Lower lobe of right lung (tissue), 2 donors: ENCODE measurements at regions not wholly inside any gene's neighbourhood (a gene's known extent, or its start where the extent isn't known, plus 50 kb on each side); places are given as distances from the start of the nearest gene placed in this dataset.

ENCODE experiments used
- ATAC-seq, 2 donors: fragments of 200-7000 bp; cut with Tn5 transposase; one replicate each; pipeline ENCODE4 v1.9.1; 2020 to 2022; ENCODE audit warnings: mild to moderate bottlenecking in 2 of 2, moderate library complexity in 2 of 2
- DNase-seq: peaks from one replicate; pipeline ENCODE4 v3.0.0-alpha.2; 2020
- H3K27ac ChIP-seq: fragments of 200-600 bp; one replicate; pipeline ENCODE4 v1.8.0; 2022
- H3K27me3 ChIP-seq: fragments of 200-600 bp; one replicate; pipeline ENCODE4 v1.8.0; 2022; ENCODE audit warnings: low read depth
- H3K36me3 ChIP-seq: fragments of 200-600 bp; one replicate; pipeline ENCODE4 v1.8.0; 2022; ENCODE audit warnings: mild to moderate bottlenecking
- H3K4me1 ChIP-seq: fragments of 200-600 bp; one replicate; pipeline ENCODE4 v1.8.0; 2022
- H3K4me3 ChIP-seq: fragments of 200-600 bp; one replicate; pipeline ENCODE4 v1.8.0; 2022; ENCODE audit warnings: mild to moderate bottlenecking
- H3K9me3 ChIP-seq: fragments of 200-600 bp; one replicate; pipeline ENCODE4 v1.8.0; 2022
- CTCF ChIP-seq: fragments of 200-600 bp; IDR thresholded peaks from one replicate; pipeline ENCODE4 v1.8.0; 2022; ENCODE audit warnings: antibody characterized with exemption, mild to moderate bottlenecking
- intact Hi-C: fragments of 100-400 bp; cut with DNase I; formaldehyde crosslinking; loops from one replicate; pipeline ENCODE4 v1.11.0; 2022
- donor health status: DM: no; HTN: yes; CAD: no; lungs with severe emphysema.

GRCh38 chr13:86445206-86445605 is 646.0 kb upstream of the SLITRK6 start:
- intact Hi-C loops: no loop called here

GRCh38 chr13:86445672-86446071 is 646.5 kb upstream of the SLITRK6 start:
- Histone ChIP-seq H3K4me1 (no peaks in the 10 kb centered on the region), H3K36me3 (no peaks in the 10 kb centered on the region), H3K27me3 (no peaks in the 10 kb centered on the region), H3K4me3 (no peak overlapping the region), H3K9me3 (no peaks in the 10 kb centered on the region), H3K27ac (no peak overlapping the region)
- DNase-seq: no peak
- TF ChIP-seq CTCF: no peak
- no peak for ATAC-seq
- intact Hi-C loops: no loop called here

More at GRCh38 chr13:86445206-86445605, 646.0 kb upstream of the SLITRK6 start:
- Histone ChIP-seq H3K4me1 (no peaks in the 10 kb centered on the region), H3K4me3 (no peak overlapping the region), H3K27ac (no peak overlapping the region), H3K27me3 (no peaks in the 10 kb centered on the region), H3K9me3 (no peaks in the 10 kb centered on the region), H3K36me3 (no peaks in the 10 kb centered on the region)
- ATAC-seq (no peak), DNase-seq (no peak)
- TF ChIP-seq CTCF: no peak

- no peak for TF ChIP-seq CTCF
- DNase-seq: no peak
- Histone ChIP-seq H3K9me3 (no peaks in the 10 kb centered on the region), H3K27ac (no peak overlapping the region), H3K4me1 (no peaks in the 10 kb centered on the region), H3K27me3 (no peaks in the 10 kb centered on the region), H3K36me3 (no peaks in the 10 kb centered on the region), H3K4me3 (no peak overlapping the region)
- ATAC-seq: no peak
- intact Hi-C loops: no loop called here
Measured at GRCh38 chr13:86446311-86446710, 647.1 kb upstream of the SLITRK6 start.

- no peak overlapping the region for H3K27ac ChIP-seq
- intact Hi-C loops: no loop called here
- no peak for TF ChIP-seq CTCF
- H3K4me1 ChIP-seq: no peaks in the 10 kb centered on the region
- no peak for ATAC-seq
- no peak for DNase-seq
- no peaks in the 10 kb centered on the region for H3K36me3 ChIP-seq
- no peaks in the 10 kb centered on the region for H3K9me3 ChIP-seq
- H3K4me3 ChIP-seq: no peak overlapping the region
- no peaks in the 10 kb centered on the region for H3K27me3 ChIP-seq
Measured at GRCh38 chr13:86447479-86447878, 648.3 kb upstream of the SLITRK6 start.

GRCh38 chr13:86462011-86462410 is 662.8 kb upstream of the SLITRK6 start:
- no peaks in the 10 kb centered on the region for H3K9me3 ChIP-seq
- H3K4me3 ChIP-seq: no peak overlapping the region
- intact Hi-C loops: no loop called here
- no peak for TF ChIP-seq CTCF
- ATAC-seq: no peak
- no peaks in the 10 kb centered on the region for H3K27me3 ChIP-seq
- H3K27ac ChIP-seq: no peak overlapping the region
- DNase-seq: no peak
- no peaks in the 10 kb centered on the region for H3K36me3 ChIP-seq
- no peaks in the 10 kb centered on the region for H3K4me1 ChIP-seq

GRCh38 chr13:86464193-86464592 is 665.0 kb upstream of the SLITRK6 start:
- Histone ChIP-seq H3K27me3 (no peaks in the 10 kb centered on the region), H3K9me3 (no peaks in the 10 kb centered on the region), H3K36me3 (no peaks in the 10 kb centered on the region), H3K27ac (no peak overlapping the region), H3K4me1 (no peaks in the 10 kb centered on the region), H3K4me3 (no peak overlapping the region)
- ATAC-seq (no peak), DNase-seq (no peak)
- no peak for TF ChIP-seq CTCF
- intact Hi-C loops: no loop called here
